Endothelial cell of umbilical vein (primary cell): ENCODE measurements at regions not wholly inside any gene's neighbourhood (a gene's known extent, or its start where the extent isn't known, plus 50 kb on each side); places are given as distances from the start of the nearest gene placed in this dataset.
"Not testable (repeated sequence)": the region's sequence is repeated elsewhere in the genome, so short reads cannot be mapped to it uniquely, and the experiment has no call there.

Experiments used
- CTCF ChIP-seq, 2 donors: IDR thresholded peaks; 1 replicate in 1 of 2; 2 replicates in 1 of 2; pipeline ENCODE4 v1.5.1; 2011; ENCODE audit warnings: low read length in 2 of 2, mild to moderate bottlenecking in 2 of 2, moderate library complexity in 2 of 2, control low read depth in 1 of 2, inconsistent platforms in 1 of 2, low read depth in 1 of 2; ENCODE audit not compliant: insufficient read depth in 1 of 2; ENCODE audit errors: extremely low read depth in 1 of 2
- EZH2 ChIP-seq: IDR thresholded peaks from 2 replicates; pipeline ENCODE4 v1.6.1; 2012; ENCODE audit warnings: borderline replicate concordance, low read depth, mild to moderate bottlenecking, moderate library complexity, low read length, inconsistent platforms; ENCODE audit not compliant: severe bottlenecking
- FOS ChIP-seq: IDR thresholded peaks from 2 replicates; pipeline ENCODE4 v1.6.1; 2011; ENCODE audit warnings: mild to moderate bottlenecking, low read length, moderate library complexity, borderline replicate concordance; ENCODE audit not compliant: insufficient read depth
- GATA2 ChIP-seq: IDR thresholded peaks from 2 replicates; pipeline ENCODE4 v1.7.0; 2011; ENCODE audit warnings: low read depth, mild to moderate bottlenecking, moderate library complexity, mixed read lengths, low read length; ENCODE audit not compliant: insufficient read length, insufficient read depth
- JUN ChIP-seq: IDR thresholded peaks from 2 replicates; pipeline ENCODE4 v1.6.1; 2011; ENCODE audit warnings: borderline replicate concordance, low read depth; ENCODE audit not compliant: insufficient read length, insufficient read depth
- MAX ChIP-seq: IDR thresholded peaks from 2 replicates; pipeline ENCODE4 v1.6.1; 2011; ENCODE audit not compliant: insufficient read depth, insufficient read length
- MYC ChIP-seq: IDR thresholded peaks from one replicate; pipeline ENCODE4 v1.6.1; 2011; ENCODE audit warnings: mild to moderate bottlenecking, low read depth, low read length
- POLR2A ChIP-seq: IDR thresholded peaks from 2 replicates; pipeline ENCODE4 v1.6.1; 2012; ENCODE audit warnings: low read depth, mild to moderate bottlenecking, control low read depth, low read length
- POLR2AphosphoS5 ChIP-seq: IDR thresholded peaks from 2 replicates; pipeline ENCODE4 v1.6.1; 2012; ENCODE audit warnings: low read depth, mild to moderate bottlenecking, control low read depth, low read length, moderate library complexity; ENCODE audit not compliant: insufficient read depth

- not testable (repeated sequence) for TF ChIP-seq CTCF (IDR thresholded peaks at IDR 0.05; ENCODE audit: extremely low read depth in 1 of 2, insufficient read depth in 1 of 2, low read depth in 1 of 2, low read length in 2 of 2); EZH2; MAX; POLR2A; FOS; POLR2AphosphoS5; GATA2; MYC; JUN
Observed at GRCh38 chr4:131750006-131750405, 1399.1 kb upstream of the PCDH10 start.
